HEK293T (cell line): ENCODE measurements at regions not wholly inside any gene's neighbourhood (a gene's known extent, or its start where the extent isn't known, plus 50 kb on each side); places are given as distances from the start of the nearest gene placed in this dataset.

Experiments used
- ARNT ChIP-seq: fragments of 450-650 bp; IDR thresholded peaks from 2 replicates; pipeline ENCODE4 v1.6.1; 2017; ENCODE audit warnings: mild to moderate bottlenecking
- ELF4 ChIP-seq: fragments of 450-650 bp; IDR thresholded peaks from 2 replicates; pipeline ENCODE4 v1.6.1; 2017; ENCODE audit warnings: antibody characterized with exemption
- FOXA1 ChIP-seq: fragments of 450-650 bp; IDR thresholded peaks from 2 replicates; pipeline ENCODE4 v1.6.1; 2016; ENCODE audit warnings: mild to moderate bottlenecking
- FOXK2 ChIP-seq: fragments of 450-650 bp; IDR thresholded peaks from 2 replicates; pipeline ENCODE4 v1.6.1; 2016; ENCODE audit warnings: mild to moderate bottlenecking
- FOXM1 ChIP-seq: fragments of 450-650 bp; IDR thresholded peaks from 2 replicates; pipeline ENCODE4 v1.6.1; 2017; ENCODE audit warnings: mild to moderate bottlenecking, borderline replicate concordance
- HDGF ChIP-seq: fragments of 450-650 bp; IDR thresholded peaks from 2 replicates; pipeline ENCODE4 v1.6.1; 2017; ENCODE audit warnings: antibody characterized with exemption, borderline replicate concordance
- L3MBTL2 ChIP-seq: fragments of 450-650 bp; conservative IDR thresholded peaks from 2 replicates; pipeline ENCODE4 v1.6.1; 2016; ENCODE audit warnings: mild to moderate bottlenecking
- LEF1 ChIP-seq: fragments of 450-650 bp; IDR thresholded peaks from 2 replicates; pipeline ENCODE4 v1.6.1; 2017; ENCODE audit warnings: mild to moderate bottlenecking, borderline replicate concordance
- NFRKB ChIP-seq: fragments of 450-650 bp; IDR thresholded peaks from 2 replicates; pipeline ENCODE4 v1.6.1; 2016; ENCODE audit warnings: mild to moderate bottlenecking, moderate library complexity
- SP1 ChIP-seq: fragments of 450-650 bp; IDR thresholded peaks from 2 replicates; pipeline ENCODE4 v1.6.1; 2017
- SUZ12 ChIP-seq: fragments of 450-650 bp; IDR thresholded peaks from 2 replicates; pipeline ENCODE4 v1.6.1; 2016; ENCODE audit warnings: mild to moderate bottlenecking
- TARDBP ChIP-seq: fragments of 450-650 bp; IDR thresholded peaks from 2 replicates; pipeline ENCODE4 v1.6.1; 2016
- TF ChIP-seq, protein P1 (sequence below): fragments of 450-650 bp; IDR thresholded peaks from 2 replicates; pipeline ENCODE4 v1.6.1; 2016

- no peak for TF ChIP-seq SUZ12
- TF ChIP-seq ARNT: no peak
- TF ChIP-seq LEF1: no peak
- no peak for TF ChIP-seq L3MBTL2
- TF ChIP-seq FOXK2: no peak
- TF ChIP-seq FOXM1: no peak
- TF ChIP-seq NFRKB: no peak
- no peak for TF ChIP-seq FOXA1
- TF ChIP-seq TARDBP: no peak
- TF ChIP-seq, protein P1, sequence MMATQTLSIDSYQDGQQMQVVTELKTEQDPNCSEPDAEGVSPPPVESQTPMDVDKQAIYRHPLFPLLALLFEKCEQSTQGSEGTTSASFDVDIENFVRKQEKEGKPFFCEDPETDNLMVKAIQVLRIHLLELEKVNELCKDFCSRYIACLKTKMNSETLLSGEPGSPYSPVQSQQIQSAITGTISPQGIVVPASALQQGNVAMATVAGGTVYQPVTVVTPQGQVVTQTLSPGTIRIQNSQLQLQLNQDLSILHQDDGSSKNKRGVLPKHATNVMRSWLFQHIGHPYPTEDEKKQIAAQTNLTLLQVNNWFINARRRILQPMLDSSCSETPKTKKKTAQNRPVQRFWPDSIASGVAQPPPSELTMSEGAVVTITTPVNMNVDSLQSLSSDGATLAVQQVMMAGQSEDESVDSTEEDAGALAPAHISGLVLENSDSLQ: no peak
- no peak for TF ChIP-seq SP1
- no peak for TF ChIP-seq ELF4
- TF ChIP-seq HDGF: no peak
These were observed 523.6 kb upstream of the TMEFF2 start for GRCh38 chr2:192718340-192718739.
